Prostate gland (tissue), 2 donors: ENCODE measurements at regions not wholly inside any gene's neighbourhood (a gene's known extent, or its start where the extent isn't known, plus 50 kb on each side); places are given as distances from the start of the nearest gene placed in this dataset.

ENCODE experiments used
- DNase-seq: peaks from one replicate; pipeline ENCODE4 v3.0.0-alpha.2; 2019; ENCODE audit warnings: low spot score
- H3K27ac ChIP-seq, 2 donors: fragments of 200-600 bp; sonication (generic); 2 replicates each; pipeline ENCODE4 v1.5.1; 2017 to 2019
- H3K27me3 ChIP-seq: fragments of 200-600 bp; sonication (generic); replicated peaks from 2 replicates; pipeline ENCODE4 v1.5.1; 2019; ENCODE audit not compliant: insufficient read depth
- H3K36me3 ChIP-seq, 2 donors: fragments of 200-600 bp; sonication (generic); 1 replicate in 1 of 2; 2 replicates in 1 of 2; pipeline versions ENCODE4 v1.5.1 to v1.8.1; 2017 to 2019
- H3K4me1 ChIP-seq: fragments of 200-600 bp; sonication (generic); replicated peaks from 2 replicates; pipeline ENCODE4 v1.5.1; 2019
- H3K4me3 ChIP-seq, 2 donors: fragments of 200-600 bp; sonication (generic); 2 replicates each; pipeline ENCODE4 v1.5.1; 2017 to 2019
- H3K9me3 ChIP-seq: fragments of 200-600 bp; sonication (generic); 2 replicates; pipeline ENCODE4 v1.5.1; 2017
- CTCF ChIP-seq, 4 experiments: fragments of 200-600 bp in 2 of 4; fragments of 450-650 bp in 2 of 4; sonication (generic) in 2 of 4; IDR thresholded peaks; 1 replicate in 3 of 4; 2 replicates in 1 of 4; pipeline ENCODE4 v1.5.1; 2016 to 2019; ENCODE audit warnings: antibody characterized with exemption in 4 of 4, mild to moderate bottlenecking in 2 of 4, moderate library complexity in 2 of 4
- POLR2A ChIP-seq: fragments of 450-650 bp; IDR thresholded peaks from one replicate; pipeline ENCODE4 v1.6.1; 2016; ENCODE audit warnings: antibody characterized with exemption, mild to moderate bottlenecking
- POLR2AphosphoS5 ChIP-seq: sonication (generic); formaldehyde crosslinking; IDR thresholded peaks from one replicate; pipeline ENCODE4 v1.6.1; 2017; ENCODE audit warnings: antibody characterized with exemption
- WGBS: methylation state at CpG from one replicate; pipeline ENCODE4 v1.1.5; 2018; 5-methylcytosine and 5-hydroxymethylcytosine counted together
- intact Hi-C: fragments of 100-400 bp; cut with DNase I; formaldehyde crosslinking; loops from one replicate; pipeline ENCODE4 v1.14.2; 2022

GRCh38 chr21:35510957-35511695 is 462.0 kb upstream of the RUNX1 start:
- H3K4me1 ChIP-seq = no peaks in the 10 kb centered on the region
- no peak for TF ChIP-seq CTCF (IDR thresholded peaks at IDR 0.05)
- TF ChIP-seq POLR2A = no peak
- no peak for TF ChIP-seq POLR2AphosphoS5
- H3K27ac ChIP-seq = no peak overlapping the region
- intact Hi-C loops = no loop called here
- H3K27me3 ChIP-seq = no peaks in the 10 kb centered on the region
- H3K4me3 ChIP-seq = no peak overlapping the region
- DNase-seq = no peak
- whole genome bisulfite sequencing = 69% methylated on average over 6 of the region's 6 CpGs
- H3K9me3 ChIP-seq = no peaks in the 10 kb centered on the region
- H3K36me3 ChIP-seq = no peaks in the 10 kb centered on the region

DNA sequence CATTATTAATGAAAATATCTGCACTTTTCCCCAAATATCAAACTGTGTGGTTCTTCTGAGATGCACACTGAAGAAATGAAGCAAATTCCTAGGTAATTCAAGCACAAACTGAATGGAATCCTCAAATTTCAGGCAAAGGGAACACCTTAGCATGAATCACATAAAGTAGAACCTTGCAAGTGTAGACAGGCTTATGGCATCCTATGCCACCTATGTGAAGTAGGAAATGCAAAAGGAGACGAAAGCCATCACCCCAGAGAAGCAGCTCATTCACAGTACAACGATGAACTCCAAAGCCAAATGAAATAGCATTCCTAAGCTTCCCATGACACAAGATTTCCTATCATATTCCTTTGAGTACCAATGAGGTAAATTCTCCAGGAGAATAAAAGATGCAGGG is 461.2 kb upstream of the RUNX1 start:
- Histone ChIP-seq H3K27me3 (no peaks in the 10 kb centered on the region), H3K36me3 (no peaks in the 10 kb centered on the region), H3K9me3 (no peaks in the 10 kb centered on the region), H3K4me1 (no peaks in the 10 kb centered on the region), H3K27ac (no peak overlapping the region), H3K4me3 (no peak overlapping the region)
- intact Hi-C loops = no loop called here
- DNase-seq = no peak
- TF ChIP-seq CTCF (IDR thresholded peaks at IDR 0.05) (no peak), POLR2AphosphoS5 (no peak), POLR2A (no peak)
- whole genome bisulfite sequencing = 83% methylated on average over 2 of the region's 2 CpGs

DNA sequence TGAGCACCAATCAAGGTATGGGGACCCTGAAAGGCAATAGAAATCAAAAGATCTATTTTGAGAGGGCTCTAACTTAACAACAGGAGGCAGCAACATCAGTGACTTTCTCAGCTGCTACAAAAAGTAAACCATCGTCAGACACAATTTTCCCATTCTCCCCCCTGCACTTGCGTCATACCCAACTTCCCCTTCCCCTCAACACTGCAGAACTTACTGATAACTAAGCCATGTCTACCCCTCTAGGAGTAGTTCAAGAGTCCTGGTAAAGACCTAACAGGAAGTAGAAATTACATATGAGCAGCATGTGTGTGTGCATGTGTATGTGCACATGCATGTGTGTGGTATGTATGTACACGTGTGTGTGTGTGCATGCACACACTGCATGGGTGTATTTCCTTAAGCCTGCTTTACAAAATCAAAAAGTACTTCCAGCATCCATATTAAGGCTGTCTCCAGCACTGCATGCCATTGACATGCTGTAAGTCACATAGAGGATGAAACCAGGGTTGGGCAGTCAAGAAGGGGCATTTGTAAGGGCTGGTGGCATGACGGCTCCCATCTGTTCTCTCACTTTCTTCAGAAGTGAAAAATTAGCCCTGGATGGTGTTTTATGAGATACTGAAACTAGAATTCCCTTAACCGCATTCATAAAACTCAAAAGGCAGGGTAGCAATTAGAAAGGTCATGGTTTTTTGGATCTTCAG is 460.1 kb upstream of the RUNX1 start:
- H3K27ac ChIP-seq = no peak overlapping the region
- 86% methylated on average over 5 of the region's 5 CpGs for WGBS
- H3K27me3 ChIP-seq = no peaks in the 10 kb centered on the region

GRCh38 chr21:35508139-35508888 is 459.2 kb upstream of the RUNX1 start:
- H3K27ac ChIP-seq = no peak overlapping the region
- no peaks in the 10 kb centered on the region for H3K4me1 ChIP-seq

More for the DNA sequence above, 460.1 kb upstream of the RUNX1 start:
- DNase-seq = no peak
- H3K36me3 ChIP-seq = no peaks in the 10 kb centered on the region
- intact Hi-C loops = no loop called here
- no peaks in the 10 kb centered on the region for H3K4me1 ChIP-seq
- TF ChIP-seq CTCF (IDR thresholded peaks at IDR 0.05) (no peak), POLR2AphosphoS5 (no peak), POLR2A (no peak)
- H3K9me3 ChIP-seq = no peaks in the 10 kb centered on the region
- H3K4me3 ChIP-seq = no peak overlapping the region

More at GRCh38 chr21:35508139-35508888, 459.2 kb upstream of the RUNX1 start:
- WGBS = 66% methylated on average over 8 of the region's 8 CpGs
- no peak for DNase-seq
- H3K36me3 ChIP-seq = no peaks in the 10 kb centered on the region
- TF ChIP-seq POLR2A (no peak), CTCF (IDR thresholded peaks at IDR 0.05) (peak in 1 of 4 experiments; percentile 28)
- H3K4me3 ChIP-seq = no peak overlapping the region
- no peaks in the 10 kb centered on the region for H3K27me3 ChIP-seq
- intact Hi-C loops = no loop called here
- H3K9me3 ChIP-seq = no peaks in the 10 kb centered on the region
